ENCODE measurements at regions not wholly inside any gene's neighbourhood (a gene's known extent, or its start where the extent isn't known, plus 50 kb on each side); places are given as distances from the start of the nearest gene placed in this dataset.

- no peaks in the 10 kb centered on the region for H3K4me1 ChIP-seq (ENCODE audit: control insufficient read depth in 4 of 4, insufficient read depth in 4 of 4, low read length in 3 of 4)
- no peak overlapping the region for H3K27ac ChIP-seq (ENCODE audit: low read depth in 1 of 2, low read length in 2 of 2)
- no peaks in the 10 kb centered on the region for H3K27me3 ChIP-seq (ENCODE audit: control insufficient read depth in 4 of 4, insufficient read depth in 4 of 4, low read length in 3 of 4)
- no peak overlapping the region for H3K4me3 ChIP-seq (ENCODE audit: low read depth in 1 of 3, low read length in 3 of 3)
- H3K36me3 ChIP-seq (ENCODE audit: control insufficient read depth in 4 of 4, insufficient read depth in 3 of 4, low read depth in 1 of 4, low read length in 3 of 4): no peaks in the 10 kb centered on the region
- 79% methylated on average over 3 of the region's 3 CpGs for WGBS
- no peak overlapping the region for H3K9ac ChIP-seq (ENCODE audit: low read depth in 1 of 2, low read length in 2 of 2)
- TF ChIP-seq RAD21 (IDR thresholded peaks at IDR 0.05) (no peak), TAF1 (conservative IDR thresholded peaks at IDR 0.05) (no peak), CTCF (IDR thresholded peaks at IDR 0.05; ENCODE audit: low read depth, low read length, missing input control) (no peak), SP1 (IDR thresholded peaks at IDR 0.05) (no peak), MAX (IDR thresholded peaks at IDR 0.05) (no peak), FOXA1 (IDR thresholded peaks at IDR 0.05) (no peak), REST (IDR thresholded peaks at IDR 0.05) (no peak), HNF4A (conservative IDR thresholded peaks at IDR 0.05) (no peak), JUND (IDR thresholded peaks at IDR 0.05) (no peak), FOXA2 (IDR thresholded peaks at IDR 0.05) (no peak), HNF4G (IDR thresholded peaks at IDR 0.05) (no peak), ZBTB33 (IDR thresholded peaks at IDR 0.05) (no peak), EGR1 (IDR thresholded peaks at IDR 0.05; ENCODE audit: low read depth in 2 of 2) (no peak), GABPA (IDR thresholded peaks at IDR 0.05 in 1 of 2, conservative IDR thresholded peaks at IDR 0.05 in 1 of 2) (no peak), NR2F2 (IDR thresholded peaks at IDR 0.05) (no peak), YY1 (IDR thresholded peaks at IDR 0.05) (no peak), RXRA (IDR thresholded peaks at IDR 0.05) (no peak), ATF3 (IDR thresholded peaks at IDR 0.05) (no peak)
- DNase-seq (ENCODE audit: low spot score): no peak
- no peaks in the 10 kb centered on the region for H3K9me3 ChIP-seq (ENCODE audit: control insufficient read depth in 4 of 4, low read length in 3 of 4)
Observed at GRCh38 chr5:33161421-33161820, 279.3 kb upstream of the TARS1 start.
